ENCODE measurements at regions not wholly inside any gene's neighbourhood (a gene's known extent, or its start where the extent isn't known, plus 50 kb on each side); places are given as distances from the start of the nearest gene placed in this dataset.

- DNase-seq (ENCODE audit: low read depth in 3 of 3), result no peak
Observed at GRCh38 chr11:70848243-70848750, 404.1 kb downstream of the SHANK2 start.

GRCh38 chr11:70849031-70849430 lies 403.3 kb downstream of the SHANK2 start:
- DNase-seq (ENCODE audit: low read depth in 3 of 3), result no peak

DNA sequence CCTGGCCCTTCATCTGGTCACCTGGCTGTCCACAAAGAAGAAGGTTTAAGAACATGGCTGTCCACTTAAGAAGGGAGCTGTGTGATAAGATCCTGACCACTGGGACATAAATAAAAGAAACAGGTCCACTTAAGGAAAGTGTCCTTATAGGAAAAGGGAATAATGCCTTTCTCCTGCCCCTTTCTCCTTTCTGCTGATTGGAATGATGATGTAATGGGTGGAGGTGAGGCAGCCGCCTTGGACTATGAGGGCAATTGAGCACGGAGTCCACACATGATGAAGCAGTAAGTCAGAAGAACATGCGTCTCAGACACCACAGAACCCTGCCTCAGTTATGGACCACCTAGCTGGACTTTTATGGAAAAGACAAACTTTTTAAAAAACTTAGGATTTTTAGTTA lies 401.1 kb downstream of the SHANK2 start:
- DNase-seq (ENCODE audit: low read depth in 3 of 3), result no peak

DNA sequence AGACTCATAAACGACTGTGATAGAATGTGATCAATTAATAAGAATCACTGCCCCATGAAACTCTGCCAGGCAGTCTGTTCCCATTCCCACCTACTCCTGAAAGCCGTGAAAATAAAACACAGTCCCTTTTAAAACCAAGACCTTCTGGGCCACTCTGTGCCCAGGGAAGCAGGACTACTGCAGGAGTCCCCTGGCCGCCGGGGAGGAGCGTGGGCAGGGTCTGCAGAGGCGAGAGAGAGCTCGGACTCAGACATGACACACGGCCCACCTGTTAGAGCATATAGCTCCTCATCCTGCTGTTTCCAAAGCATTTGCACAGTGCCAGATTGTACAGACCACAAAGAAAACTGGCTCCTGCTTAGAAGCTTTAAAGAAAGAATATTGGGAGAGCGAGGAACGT lies 400.5 kb downstream of the SHANK2 start:
- no peak for DNase-seq (ENCODE audit: low read depth in 3 of 3)

DNA sequence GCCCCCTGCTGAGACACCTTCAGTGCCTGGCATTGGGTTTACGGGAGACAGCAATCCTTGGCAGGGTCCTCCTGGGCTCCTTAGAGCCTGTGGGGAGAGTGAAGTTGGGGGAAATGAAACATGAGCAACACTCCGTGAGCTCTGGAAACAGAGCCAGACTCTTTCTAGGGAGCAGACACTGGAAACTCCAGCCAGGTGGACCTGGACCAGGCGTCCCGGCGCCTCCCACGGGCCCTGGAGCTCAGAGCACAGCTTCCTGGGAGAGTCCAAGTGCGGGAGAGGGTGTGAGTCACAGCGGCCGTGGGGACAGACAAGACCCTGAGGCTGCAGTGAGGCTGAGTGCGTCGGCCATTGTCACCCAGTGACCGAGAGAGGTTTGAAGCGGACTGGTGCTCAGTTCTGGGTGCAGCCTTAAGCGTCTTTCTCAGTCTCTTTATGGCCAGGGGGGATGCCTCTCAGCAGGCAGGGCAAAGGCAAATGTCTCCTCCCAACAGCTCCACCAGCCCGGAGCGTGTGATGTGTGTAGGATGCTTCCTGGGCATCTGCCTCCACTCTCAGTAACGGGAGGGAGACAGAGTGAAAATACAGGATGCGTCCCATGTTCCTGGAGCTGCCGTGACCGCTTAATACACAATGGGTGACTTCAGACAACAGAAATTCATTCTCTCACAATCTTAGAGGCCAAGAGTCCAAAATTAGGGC lies 399.2 kb downstream of the SHANK2 start:
- DNase-seq (ENCODE audit: low read depth in 3 of 3), result no peak

GRCh38 chr11:70853770-70854108 lies 398.6 kb downstream of the SHANK2 start:
- no peak for DNase-seq (ENCODE audit: low read depth in 3 of 3)

- DNase-seq (ENCODE audit: low read depth in 3 of 3), result no peak
Observed at GRCh38 chr11:70854201-70854600, 398.2 kb downstream of the SHANK2 start.

GRCh38 chr11:70854901-70855556 lies 397.3 kb downstream of the SHANK2 start:
- DNase-seq (ENCODE audit: low read depth in 3 of 3), result no peak

DNA sequence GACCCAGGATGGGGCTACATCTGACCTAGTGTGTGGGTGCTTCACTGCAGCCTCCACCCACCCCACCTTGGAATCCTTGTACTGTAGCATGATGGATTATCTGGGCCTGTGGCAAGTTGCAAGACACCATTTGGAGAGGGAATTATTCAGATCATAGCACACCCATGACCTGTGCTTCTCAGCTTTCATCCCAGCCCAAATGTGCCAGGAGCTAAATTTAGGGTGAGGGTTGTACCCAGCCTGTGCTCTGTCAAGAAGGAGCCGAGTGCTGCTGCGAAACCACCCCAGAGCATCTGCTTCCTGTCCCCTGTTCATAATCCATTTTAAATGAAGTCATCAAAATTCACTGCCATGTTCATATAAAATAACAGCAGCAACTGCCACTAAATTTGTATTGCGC lies 394.5 kb downstream of the SHANK2 start:
- no peak for DNase-seq (ENCODE audit: low read depth in 3 of 3)

DNA sequence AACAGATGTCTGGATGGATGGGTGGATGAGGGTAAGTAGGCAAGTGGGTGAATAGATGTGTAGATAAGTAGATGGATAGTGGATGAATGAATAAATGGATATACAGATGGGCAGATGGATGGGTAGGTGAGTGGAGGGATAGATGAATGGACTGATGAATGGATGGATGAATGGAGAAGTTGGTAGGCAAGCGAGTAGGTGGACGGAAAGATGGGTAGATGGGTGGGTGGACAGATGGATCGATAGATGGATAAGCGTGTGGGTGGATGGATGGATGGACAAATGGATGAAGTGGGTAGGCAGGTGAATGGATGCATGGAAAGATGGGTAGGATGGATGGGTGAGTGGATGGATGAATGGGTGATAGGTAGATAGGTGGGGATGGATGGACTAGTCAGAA lies 393.2 kb downstream of the SHANK2 start:
- DNase-seq (ENCODE audit: low read depth in 3 of 3), result no peak

- no peak for DNase-seq (ENCODE audit: low read depth in 3 of 3)
Observed at GRCh38 chr11:70860888-70861287, 391.5 kb downstream of the SHANK2 start.

DNA sequence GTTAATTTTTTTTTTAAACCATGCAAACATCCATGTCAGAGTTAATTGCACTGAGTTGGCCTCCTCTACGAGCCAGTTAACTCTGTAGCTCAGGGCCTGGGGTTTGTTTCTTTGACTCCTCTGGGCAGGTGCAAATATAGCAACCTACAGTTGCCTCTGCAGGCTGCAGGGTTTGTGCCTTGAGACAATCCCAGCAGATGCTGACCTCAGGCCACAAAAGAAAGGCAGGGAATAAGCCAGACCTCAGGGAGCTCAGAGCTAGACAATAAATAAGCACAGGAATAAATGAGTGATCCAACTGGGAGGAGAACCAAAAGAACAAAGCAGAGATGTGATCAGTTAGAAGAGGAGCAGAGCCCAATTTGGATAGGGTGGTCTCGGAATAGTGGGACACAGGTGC lies 390.8 kb downstream of the SHANK2 start:
- DNase-seq (ENCODE audit: low read depth in 3 of 3), result no peak

DNA sequence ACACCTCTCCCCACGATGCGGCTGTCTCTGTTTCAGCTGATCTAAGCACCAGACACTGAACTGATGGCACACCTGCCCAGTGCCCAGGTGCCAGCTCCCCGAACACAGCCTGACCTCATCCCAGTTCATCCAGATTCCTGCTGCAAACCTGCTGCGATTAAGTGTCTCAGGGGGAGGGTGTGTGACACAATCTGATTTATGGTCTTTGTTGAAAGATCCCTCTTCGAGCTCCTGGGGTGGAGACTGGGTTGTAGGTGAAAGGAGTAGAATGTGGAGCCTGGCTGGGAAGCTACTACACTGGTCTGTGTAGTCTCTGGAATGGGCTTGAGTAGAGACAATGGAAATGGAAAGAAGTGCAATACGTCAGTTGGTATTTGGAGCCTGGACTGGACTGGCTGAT lies 390.3 kb downstream of the SHANK2 start:
- no peak for DNase-seq (ENCODE audit: low read depth in 3 of 3)

DNA sequence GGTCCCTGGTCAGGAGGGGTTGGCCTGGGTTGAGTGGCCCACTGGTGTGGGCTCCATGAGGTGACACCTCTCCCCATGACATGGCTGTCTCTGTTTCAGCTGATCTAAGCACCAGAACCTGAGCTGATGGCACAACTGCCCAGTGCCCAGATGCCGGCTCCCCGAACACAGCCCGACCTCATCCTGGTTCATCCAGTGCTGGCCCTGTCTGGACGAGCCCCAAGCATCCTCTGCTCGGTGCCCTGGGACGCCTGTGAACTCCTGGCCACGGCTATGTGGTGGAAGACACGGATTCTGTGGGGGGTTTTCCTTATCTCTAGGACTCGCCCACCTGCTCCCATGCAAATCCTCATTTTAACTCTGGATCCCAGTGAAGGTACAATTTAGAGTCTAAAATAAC lies 389.2 kb downstream of the SHANK2 start:
- DNase-seq (ENCODE audit: low read depth in 3 of 3), result no peak

DNA sequence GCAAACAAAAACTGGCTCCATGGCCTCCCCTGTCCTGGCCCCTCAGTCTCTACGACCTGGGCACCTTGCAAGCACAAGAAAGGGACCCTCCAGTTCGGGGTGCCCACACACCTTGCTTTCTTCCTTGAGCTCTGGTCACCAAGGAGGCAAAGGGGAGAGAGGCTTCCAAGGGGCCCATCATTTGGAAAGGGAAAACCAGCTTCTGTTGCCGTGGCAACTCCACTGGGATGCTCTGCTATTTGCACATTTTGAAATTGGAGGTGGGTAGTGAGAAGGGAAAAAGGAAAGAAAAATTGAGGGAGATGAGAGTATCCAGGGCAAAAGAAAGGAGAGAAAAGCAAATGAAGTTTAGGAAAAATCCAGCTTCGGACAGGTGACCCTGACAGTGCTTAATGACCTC lies 388.4 kb downstream of the SHANK2 start:
- DNase-seq (ENCODE audit: low read depth in 3 of 3), result no peak

DNA sequence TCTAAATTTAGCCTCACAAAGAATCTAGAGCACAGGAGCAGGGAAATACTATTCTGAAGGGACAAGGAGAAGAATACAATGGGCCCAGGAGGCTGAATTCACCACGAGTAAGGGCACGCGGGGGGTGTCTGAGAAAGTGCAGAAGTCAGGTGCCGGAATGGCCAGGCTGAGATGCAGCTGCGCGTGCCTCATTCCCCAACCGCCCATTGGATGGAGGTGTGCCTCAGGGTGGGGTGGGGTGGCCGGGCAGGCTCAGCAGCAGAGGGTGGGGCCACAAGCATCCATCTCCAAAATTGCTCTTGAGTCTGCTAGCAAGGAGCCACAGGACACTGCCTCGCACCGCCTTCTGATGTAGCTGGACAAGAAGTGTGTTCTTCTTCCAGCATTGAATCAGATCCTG lies 387.0 kb downstream of the SHANK2 start:
- DNase-seq (ENCODE audit: low read depth in 3 of 3), result no peak

- DNase-seq (ENCODE audit: low read depth in 3 of 3), result no peak
Observed at GRCh38 chr11:70866834-70867233, 385.5 kb downstream of the SHANK2 start.

DNA sequence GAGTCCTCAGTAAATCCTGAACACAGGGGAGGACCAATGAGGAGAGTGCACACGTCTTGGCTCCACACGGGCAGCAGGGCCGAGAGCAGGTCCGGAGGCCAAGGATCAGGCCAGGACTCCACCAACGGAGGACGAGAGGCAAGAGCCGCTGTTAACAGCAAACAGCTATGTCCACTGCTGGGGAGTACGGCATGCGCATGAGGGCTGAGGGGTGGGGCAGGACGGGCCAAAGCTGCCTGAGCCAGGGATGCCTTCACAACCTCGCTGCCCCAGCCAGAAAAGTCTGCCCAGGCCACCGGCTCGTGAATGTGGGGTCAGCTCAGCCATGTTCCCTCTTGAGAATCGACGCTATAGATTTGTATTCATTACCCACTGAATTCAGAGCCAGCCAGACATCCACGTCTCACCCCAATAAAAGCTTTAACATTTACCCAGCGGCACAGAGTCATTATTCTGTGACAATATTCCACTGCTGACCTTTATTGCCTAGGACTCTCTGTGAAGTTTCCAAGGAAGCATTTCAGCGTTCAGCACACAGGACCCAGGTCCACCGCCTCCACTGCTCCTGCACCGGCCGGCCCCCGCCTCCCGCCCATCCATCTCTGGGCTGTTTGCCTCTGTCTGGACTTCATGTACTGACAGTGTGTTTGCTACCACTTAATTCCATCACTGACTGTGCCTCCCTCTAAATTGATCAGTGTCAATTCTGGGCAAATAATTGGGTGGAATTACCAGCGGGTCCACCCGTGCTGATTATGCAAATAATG lies 384.9 kb downstream of the SHANK2 start:
- no peak for DNase-seq (ENCODE audit: low read depth in 3 of 3)

DNA sequence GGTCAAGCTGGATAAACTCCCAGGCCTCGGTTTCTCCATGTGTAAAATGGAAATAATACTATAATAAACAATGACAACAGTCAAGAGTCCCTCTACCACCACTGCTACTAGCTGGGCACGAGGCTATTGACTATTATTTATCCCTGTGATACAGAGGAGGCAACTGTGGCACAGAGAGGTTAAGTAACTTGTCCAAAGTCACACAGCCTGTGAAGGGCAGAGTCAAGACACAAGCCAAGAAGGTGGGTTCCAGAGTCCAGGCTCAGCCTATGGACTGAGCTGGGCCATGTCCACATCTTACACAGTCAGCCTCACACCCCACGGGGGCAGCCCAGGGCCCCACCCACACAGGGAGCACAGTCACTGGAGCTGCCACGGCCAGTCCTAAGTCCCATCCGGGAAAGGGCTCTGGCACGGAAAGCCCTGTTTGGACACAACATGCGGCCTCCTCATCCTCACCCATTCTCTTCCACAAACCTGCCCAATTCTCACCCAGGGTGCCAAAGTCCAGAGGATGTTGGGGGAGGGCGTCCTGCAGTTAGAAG lies 384.0 kb downstream of the SHANK2 start:
- no peak for DNase-seq (ENCODE audit: low read depth in 3 of 3)

DNA sequence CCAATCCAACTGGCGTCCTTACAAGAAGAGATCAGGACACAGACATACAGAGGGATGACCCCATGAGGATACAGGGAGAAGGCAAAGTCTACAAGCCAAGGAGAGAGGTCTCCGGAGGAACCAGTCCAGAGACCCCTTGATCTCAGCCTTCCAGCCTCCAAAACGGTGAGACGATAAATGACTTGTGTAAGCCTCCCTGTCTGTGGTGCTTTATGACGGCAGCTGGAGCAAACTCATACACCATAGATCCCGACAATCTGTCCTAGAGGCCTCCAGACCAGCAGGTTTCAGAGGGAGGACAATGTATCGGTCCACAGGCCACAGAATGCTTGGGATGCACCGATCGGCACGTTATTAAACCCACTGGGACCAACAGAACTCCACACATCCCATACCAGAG lies 383.3 kb downstream of the SHANK2 start:
- DNase-seq (ENCODE audit: low read depth in 3 of 3), result no peak

GRCh38 chr11:70871881-70872280 lies 380.5 kb downstream of the SHANK2 start:
- DNase-seq (ENCODE audit: low read depth in 3 of 3), result no peak

- DNase-seq (ENCODE audit: low read depth in 3 of 3), result no peak
Observed at GRCh38 chr11:70872299-70872698, 380.1 kb downstream of the SHANK2 start.
